LoVo (cell line): ENCODE measurements at regions not wholly inside any gene's neighbourhood (a gene's known extent, or its start where the extent isn't known, plus 50 kb on each side); places are given as distances from the start of the nearest gene placed in this dataset.

Experiments used
- DNase-seq: peaks from one replicate; pipeline ENCODE4 v3.0.0-alpha.2; 2016; ENCODE audit warnings: low spot score

GRCh38 chr4:35216636-35217035, 1027.7 kb downstream of the ARAP2 start:
- DNase-seq = no peak

DNA sequence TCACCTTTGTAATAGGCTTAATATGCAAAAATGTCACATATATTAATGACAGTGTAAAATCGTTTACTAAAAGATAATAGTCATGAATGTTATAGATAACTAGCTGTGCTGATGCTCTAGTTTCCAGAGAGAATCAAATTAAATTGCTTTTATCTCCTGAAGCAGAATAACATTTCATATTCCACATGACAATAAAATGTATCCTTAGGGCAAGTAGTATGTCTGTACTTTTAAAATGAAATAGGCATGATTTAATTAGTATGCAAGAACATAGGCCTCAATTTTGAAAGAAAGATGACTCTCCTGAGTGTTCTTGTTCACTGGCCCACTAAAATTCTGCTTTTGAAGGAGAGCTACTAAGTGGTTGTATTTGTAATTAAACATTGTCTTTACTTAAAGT, 1027.0 kb downstream of the ARAP2 start:
- no peak for DNase-seq

- DNase-seq = no peak
Observed at GRCh38 chr4:35228313-35228712, 1016.0 kb downstream of the ARAP2 start.

DNA sequence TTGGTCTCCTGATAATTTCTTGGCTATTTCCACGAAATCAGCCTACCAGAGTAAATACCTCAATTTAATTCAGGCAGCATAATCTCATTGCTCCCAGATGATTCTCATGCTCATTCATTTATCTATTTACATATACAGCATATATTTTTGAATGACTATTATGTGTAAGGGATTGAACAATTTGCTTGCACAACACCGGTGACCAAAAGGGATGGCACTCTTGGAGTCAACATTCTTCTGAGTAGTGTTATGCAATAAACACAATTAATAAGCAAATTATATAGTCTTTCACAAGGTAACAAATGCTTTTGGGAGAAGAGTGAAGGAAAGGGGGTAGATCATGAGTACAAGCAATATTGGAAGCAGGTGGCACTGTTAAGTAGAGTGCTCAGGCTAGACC, 1015.3 kb downstream of the ARAP2 start:
- DNase-seq = no peak

DNA sequence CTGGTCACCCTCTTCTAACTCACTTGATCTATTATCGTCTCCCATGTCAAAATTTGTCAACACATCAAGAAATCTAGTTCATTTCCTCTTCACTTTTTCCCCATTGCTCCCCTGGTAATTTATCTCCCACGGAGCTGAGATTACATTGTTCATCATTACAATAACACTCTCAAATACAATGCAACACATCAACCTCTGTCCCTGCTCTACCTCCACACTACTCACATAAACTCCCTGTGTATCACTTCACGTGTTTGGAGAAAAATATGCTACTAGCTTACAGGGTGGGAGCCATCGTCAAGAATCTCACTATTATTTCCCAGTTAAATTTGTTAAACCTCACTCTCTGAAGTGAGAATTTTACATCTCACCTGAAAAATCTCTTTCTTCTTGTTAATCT, 1006.4 kb downstream of the ARAP2 start:
- no peak for DNase-seq

DNA sequence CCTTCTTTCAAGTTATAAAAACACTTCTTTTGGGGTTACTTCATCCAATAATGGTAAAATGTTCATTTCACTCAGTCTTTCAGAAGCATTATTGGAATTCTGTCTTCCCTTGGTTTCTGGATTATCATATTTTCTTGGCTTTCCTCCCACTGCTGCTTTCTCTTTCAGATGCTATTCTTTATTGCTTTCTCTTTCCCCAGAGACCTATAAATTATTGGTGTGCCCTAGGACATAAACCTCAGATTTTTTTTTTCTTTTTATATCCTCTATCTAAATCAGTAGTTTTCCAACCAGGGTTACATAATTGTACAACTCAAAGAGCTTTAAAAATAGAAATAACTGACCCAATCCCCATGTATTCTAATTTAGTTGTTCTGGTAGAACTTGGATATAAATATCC, 1005.5 kb downstream of the ARAP2 start:
- no peak for DNase-seq

DNA sequence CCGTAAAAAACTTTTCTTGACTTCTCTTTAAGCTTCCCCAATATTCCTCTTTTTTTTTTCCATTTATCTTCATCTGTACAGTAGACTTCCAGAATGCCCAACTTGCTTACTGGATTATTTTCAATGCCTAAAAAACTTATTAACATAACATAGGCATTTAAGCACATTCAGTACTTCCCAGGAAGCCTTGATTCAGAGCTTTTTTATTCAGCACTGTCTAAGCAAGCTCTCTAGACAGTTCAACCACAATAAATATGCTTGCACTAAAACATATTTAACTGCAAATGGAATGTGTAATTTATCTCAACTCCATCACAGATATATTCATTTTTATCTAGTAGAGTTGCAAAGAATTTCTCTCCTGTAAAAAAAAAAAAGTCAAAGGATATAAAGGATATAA, 997.8 kb downstream of the ARAP2 start:
- no peak for DNase-seq

DNA sequence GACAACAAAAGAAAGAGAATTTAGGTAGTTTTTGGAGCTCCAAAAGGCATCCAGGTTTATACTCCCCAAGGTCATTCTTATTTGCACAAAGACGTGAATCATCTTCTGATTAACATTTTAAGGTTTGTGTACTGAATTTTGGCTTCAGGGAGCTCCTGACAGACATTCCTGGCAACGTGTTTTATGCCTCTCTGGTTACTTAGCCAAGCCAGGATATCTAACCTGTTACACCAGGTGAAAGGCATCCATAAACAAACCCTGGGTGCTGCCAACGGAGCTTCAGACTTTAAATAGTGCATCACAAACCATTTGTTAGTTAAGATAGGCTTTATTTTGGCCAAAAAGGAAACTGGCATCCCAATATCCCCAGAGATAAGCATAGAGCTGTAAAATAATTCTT, 997.3 kb downstream of the ARAP2 start:
- DNase-seq = no peak

GRCh38 chr4:35250331-35250730, 994.0 kb downstream of the ARAP2 start:
- no peak for DNase-seq

DNA sequence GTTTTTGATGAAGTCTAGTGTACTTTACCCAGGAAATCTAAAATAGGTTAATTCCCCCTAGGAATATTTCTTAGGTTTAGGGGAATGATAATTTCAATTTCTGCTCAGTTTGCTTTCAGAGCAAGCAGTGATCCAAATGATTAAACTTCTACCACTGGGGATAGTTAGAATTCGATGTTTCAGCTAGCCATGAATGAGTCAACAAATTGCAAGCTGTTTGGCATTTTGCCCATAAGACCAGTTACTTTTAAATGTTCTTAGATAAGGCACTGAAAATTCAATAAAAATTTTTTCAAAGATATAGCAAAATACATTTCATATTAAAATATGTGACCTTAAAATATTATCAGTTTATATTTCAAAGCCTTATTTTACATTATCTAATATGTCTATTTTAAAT, 993.6 kb downstream of the ARAP2 start:
- DNase-seq = peak; percentile 8

DNA sequence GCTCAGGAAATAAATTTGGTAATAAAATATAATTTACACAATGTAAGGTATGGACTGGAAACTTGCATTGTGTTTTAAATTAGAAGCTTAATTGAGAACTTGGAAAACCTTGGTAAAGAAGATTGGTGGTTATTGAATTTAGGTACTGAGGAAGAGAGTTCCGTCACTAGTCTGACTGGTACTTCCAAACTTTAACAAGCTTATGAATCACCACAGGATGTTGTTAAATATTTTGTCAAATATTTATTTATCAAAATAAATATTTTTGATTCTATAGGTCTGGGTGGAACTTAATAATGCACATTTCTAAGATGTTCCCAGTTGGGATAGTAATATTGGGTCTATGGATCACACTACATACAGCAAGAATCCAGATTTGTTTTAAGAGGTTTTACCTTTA, 992.2 kb downstream of the ARAP2 start:
- no peak for DNase-seq

DNA sequence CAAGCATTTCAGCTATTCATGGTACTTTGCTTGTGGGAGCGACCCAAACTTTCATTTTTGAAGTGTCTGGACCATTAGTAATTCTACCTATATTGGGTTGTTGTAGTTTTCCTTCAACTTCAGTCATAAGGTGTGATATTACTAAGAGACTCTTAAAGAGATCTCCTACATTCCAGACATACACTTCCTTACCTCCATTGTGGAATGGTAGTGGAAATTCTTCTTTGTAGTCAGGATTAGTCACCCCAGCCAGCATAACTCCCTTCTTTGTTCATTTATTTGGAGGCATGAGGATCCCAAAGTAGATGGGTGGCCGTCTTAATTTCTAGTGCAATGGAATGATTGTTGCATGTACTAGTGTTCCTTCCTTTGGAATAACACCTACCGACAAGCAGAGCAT, 991.4 kb downstream of the ARAP2 start:
- DNase-seq = no peak

- DNase-seq = no peak
Observed at GRCh38 chr4:35253331-35253730, 991.0 kb downstream of the ARAP2 start.

DNA sequence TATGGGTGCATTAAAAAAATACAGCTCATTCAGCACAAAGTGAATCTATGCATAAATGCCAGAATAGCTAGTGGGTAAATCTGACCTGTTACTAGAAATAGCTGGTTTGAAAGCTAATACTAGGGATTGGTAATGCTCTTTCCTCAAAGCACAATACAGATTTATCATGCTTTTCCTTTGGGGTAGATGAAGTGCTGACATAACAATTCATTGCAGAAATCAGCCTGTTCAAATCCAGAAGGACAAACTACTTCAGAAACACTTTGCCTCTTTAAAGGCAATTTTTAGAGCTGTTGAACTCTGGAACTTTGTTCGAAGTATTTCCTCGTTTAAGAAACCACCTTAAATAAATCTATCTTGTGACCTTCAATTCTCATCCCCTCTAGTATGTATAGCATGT, 957.9 kb downstream of the ARAP2 start:
- DNase-seq = no peak

DNA sequence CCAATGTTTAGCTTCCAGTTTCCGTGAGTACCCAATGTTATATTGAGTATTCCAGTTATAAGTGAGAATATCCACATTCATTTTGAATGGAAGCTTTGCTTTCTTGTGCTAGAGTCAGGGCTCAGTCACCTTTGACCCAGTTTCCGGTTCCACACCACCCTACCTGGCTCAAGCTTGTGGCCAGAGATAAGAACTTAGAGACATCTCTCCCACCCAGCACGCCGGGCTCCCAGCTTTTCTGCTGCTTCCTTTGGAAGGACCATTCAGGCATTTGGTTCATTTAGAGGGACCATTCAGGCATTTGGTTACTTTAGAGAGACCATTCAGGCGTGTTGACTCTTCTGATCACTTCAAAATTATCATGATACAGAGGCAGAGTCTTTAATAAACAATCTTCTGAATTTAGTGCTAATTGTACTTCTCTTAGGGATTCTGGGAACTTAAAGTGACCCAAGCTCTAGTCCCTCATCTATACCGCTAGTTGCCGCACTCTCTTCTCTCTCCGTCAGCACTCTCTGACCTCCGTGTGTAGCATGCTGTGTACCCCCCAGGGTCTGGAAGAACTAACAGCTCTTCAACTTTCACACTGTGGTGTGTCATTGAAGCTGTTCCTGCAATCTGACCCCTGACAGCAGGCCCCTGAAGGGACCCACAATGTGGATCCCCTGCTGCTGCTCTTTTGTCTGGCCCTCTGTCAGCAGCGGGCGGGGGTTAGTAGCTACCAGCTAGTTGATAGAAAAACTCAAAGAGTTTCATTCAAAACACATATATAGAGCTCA, 943.1 kb downstream of the ARAP2 start:
- DNase-seq = no peak

DNA sequence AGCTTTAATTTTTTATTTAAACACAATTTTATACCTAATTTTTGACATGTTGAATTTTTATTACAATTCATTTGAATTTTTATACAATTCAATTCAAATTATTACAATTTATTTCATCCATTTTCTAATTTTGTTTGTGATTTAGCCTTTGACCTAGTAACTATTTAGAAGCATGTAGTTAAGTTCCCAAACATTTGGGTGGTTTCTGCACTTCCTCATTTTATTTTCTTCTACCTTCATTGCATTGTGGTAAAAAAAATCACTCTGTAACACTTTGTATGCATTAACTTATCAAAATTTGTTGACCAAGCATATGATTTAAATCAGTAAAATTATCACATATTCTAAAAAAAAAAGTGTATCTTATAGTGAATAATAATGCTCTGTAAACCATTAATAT, 928.9 kb downstream of the ARAP2 start:
- no peak for DNase-seq

DNA sequence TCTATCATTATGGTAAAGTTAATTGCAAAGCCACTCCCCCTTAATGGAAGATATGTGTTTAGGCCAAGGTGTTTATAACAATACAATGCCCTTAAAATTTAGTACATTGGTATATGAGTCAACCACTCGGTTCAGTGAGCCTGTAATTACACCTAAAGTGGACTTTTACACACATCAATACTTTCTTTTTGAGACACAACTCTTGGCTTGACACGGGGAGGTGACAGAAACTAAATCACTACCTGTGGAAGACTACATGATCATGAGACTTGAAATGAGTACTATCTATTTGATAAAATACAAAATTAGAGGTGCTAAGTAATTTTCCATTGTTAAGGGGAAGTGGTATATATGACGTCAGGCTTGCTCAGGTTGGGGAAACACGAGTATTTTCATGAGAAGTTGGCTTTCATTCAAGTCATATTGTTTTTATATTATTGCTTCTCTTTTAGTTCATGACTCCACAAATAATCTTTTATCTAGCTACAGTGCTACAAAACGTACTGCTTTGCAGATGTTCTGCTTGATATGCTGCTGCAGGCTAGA, 918.3 kb downstream of the ARAP2 start:
- no peak for DNase-seq

GRCh38 chr4:35342833-35343232, 901.5 kb downstream of the ARAP2 start:
- DNase-seq = no peak

GRCh38 chr4:35347276-35347675, 897.0 kb downstream of the ARAP2 start:
- DNase-seq = no peak

- no peak for DNase-seq
Observed at GRCh38 chr4:35358001-35358584, 886.2 kb downstream of the ARAP2 start.

DNA sequence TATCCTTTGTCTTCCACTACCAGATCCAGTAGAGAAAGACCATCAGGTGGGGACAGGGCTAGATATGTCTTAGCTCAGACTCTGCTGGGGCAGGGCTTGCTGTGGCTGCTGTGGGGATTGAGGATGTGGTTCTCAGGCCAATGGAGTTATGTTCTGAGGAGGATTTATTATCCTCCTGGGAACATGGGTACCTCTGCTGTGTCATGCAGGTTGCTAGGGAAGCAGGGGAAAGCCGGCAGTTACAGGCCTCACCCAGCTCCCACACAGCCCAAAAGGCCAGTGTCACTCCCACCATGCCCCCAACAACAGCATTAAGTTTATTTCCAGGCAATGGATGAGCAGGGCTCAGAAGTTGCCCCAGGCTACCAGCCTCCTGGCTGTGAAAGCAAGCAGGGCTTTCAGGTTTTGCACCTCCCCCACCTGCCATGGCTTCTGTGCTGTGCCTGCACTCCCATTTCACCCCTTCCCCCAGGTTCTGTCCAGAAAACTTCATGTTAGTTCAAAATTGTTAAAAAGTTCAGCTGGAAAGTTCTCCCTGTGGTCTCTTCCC, 879.9 kb downstream of the ARAP2 start:
- DNase-seq = no peak

DNA sequence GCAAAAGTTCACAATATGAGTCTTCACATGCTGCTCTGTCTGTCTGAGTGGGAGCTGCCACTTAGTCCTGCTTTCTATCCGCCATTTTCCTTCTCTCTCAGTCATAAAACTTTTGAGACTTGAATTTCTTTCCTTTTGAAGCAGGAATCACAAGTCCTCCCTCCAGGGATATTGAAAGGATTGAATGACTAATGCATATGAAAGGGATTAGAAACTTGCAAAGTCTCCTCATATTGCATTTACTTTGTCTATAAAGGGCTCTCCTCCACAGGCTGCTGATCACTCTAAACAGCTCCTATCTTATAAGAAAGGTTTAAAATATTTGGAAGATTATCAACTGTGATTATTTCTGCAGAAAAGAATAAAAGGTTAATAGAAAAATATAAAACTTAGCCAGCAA, 879.1 kb downstream of the ARAP2 start:
- no peak for DNase-seq

- no peak for DNase-seq
Observed at GRCh38 chr4:35399912-35400311, 844.4 kb downstream of the ARAP2 start.

DNA sequence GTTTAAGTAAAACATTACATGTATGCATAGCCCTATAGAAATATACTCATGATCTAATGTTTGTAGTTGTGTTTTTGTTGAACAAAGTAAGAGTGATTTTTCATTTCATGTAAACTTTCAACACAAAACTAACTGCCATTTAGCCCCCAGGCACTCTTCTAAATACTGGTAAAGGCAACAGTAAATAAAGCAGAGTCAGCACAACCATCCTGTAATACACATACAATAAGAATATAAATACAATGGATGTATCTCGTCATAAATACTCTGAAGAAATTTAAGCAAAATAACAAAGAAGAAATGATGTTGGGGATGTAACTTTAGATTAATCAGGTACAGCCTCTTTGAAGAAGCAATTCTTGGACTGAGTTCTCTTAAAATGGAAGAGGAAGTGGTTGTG, 821.2 kb downstream of the ARAP2 start:
- DNase-seq = no peak
